Ishikawa (cell line): ENCODE measurements at regions not wholly inside any gene's neighbourhood (a gene's known extent, or its start where the extent isn't known, plus 50 kb on each side); places are given as distances from the start of the nearest gene placed in this dataset.

Experiments used
- CEBPB ChIP-seq: IDR thresholded peaks from 2 replicates; pipeline ENCODE4 v1.6.1; 2012
- CREB1 ChIP-seq: IDR thresholded peaks from 2 replicates; pipeline ENCODE4 v1.6.1; 2012; ENCODE audit warnings: low read depth
- EGR1 ChIP-seq: IDR thresholded peaks from 2 replicates; pipeline ENCODE4 v1.6.1; 2012
- EP300 ChIP-seq: IDR thresholded peaks from 2 replicates; pipeline ENCODE4 v1.6.1; 2012; ENCODE audit warnings: borderline replicate concordance
- FOXM1 ChIP-seq: IDR thresholded peaks from 2 replicates; pipeline ENCODE4 v1.6.1; 2012; ENCODE audit warnings: low read depth, borderline replicate concordance
- MAX ChIP-seq: IDR thresholded peaks from 2 replicates; pipeline ENCODE4 v1.6.1; 2012
- NFIC ChIP-seq: IDR thresholded peaks from 2 replicates; pipeline ENCODE4 v1.6.1; 2012
- RAD21 ChIP-seq: IDR thresholded peaks from 2 replicates; pipeline ENCODE4 v1.6.1; 2012; ENCODE audit warnings: low read depth
- TAF1 ChIP-seq: IDR thresholded peaks from 2 replicates; pipeline ENCODE4 v1.6.1; 2012; ENCODE audit warnings: low read depth, mild to moderate bottlenecking
- TCF12 ChIP-seq: IDR thresholded peaks from 2 replicates; pipeline ENCODE4 v1.6.1; 2012; ENCODE audit warnings: low read depth
- YY1 ChIP-seq: IDR thresholded peaks from 2 replicates; pipeline ENCODE4 v1.6.1; 2012; ENCODE audit warnings: low read depth
- ZBTB7A ChIP-seq: IDR thresholded peaks from 2 replicates; pipeline ENCODE4 v1.6.1; 2012; ENCODE audit warnings: low read depth
- TF ChIP-seq, protein P1 (sequence below): IDR thresholded peaks from 2 replicates; pipeline ENCODE4 v1.6.1; 2012
- TF ChIP-seq, protein P2 (sequence below): IDR thresholded peaks from 2 replicates; pipeline ENCODE4 v1.6.1; 2012; ENCODE audit warnings: low read depth, mild to moderate bottlenecking

DNA sequence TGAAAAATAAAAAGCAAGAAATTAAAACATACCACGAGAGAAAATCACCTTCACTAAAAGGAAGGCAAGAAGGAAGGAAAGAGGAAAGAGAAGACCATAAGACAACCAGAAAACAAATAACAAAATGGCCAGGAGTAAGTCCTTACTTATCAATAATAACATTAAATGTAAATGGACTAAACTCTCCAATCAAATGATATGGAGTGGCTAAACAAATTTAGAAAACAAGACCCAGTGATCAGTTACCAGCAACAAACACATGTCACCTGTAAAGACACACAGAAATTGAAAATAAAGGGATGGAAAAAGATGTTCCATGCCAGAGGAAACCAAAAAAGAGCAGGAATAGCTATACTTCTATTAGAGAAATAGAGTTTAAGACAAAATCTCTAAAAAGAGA lies 85.0 kb upstream of the SLC38A4 start:
- TF ChIP-seq, protein P1, sequence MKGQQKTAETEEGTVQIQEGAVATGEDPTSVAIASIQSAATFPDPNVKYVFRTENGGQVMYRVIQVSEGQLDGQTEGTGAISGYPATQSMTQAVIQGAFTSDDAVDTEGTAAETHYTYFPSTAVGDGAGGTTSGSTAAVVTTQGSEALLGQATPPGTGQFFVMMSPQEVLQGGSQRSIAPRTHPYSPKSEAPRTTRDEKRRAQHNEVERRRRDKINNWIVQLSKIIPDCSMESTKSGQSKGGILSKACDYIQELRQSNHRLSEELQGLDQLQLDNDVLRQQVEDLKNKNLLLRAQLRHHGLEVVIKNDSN, result no peak
- TF ChIP-seq EP300 (no peak), CREB1 (no peak), RAD21 (no peak), YY1 (no peak), MAX (no peak), NFIC (no peak), CEBPB (no peak), TCF12 (no peak), ZBTB7A (no peak), TAF1 (no peak), FOXM1 (no peak), EGR1 (no peak)
- TF ChIP-seq, protein P2, sequence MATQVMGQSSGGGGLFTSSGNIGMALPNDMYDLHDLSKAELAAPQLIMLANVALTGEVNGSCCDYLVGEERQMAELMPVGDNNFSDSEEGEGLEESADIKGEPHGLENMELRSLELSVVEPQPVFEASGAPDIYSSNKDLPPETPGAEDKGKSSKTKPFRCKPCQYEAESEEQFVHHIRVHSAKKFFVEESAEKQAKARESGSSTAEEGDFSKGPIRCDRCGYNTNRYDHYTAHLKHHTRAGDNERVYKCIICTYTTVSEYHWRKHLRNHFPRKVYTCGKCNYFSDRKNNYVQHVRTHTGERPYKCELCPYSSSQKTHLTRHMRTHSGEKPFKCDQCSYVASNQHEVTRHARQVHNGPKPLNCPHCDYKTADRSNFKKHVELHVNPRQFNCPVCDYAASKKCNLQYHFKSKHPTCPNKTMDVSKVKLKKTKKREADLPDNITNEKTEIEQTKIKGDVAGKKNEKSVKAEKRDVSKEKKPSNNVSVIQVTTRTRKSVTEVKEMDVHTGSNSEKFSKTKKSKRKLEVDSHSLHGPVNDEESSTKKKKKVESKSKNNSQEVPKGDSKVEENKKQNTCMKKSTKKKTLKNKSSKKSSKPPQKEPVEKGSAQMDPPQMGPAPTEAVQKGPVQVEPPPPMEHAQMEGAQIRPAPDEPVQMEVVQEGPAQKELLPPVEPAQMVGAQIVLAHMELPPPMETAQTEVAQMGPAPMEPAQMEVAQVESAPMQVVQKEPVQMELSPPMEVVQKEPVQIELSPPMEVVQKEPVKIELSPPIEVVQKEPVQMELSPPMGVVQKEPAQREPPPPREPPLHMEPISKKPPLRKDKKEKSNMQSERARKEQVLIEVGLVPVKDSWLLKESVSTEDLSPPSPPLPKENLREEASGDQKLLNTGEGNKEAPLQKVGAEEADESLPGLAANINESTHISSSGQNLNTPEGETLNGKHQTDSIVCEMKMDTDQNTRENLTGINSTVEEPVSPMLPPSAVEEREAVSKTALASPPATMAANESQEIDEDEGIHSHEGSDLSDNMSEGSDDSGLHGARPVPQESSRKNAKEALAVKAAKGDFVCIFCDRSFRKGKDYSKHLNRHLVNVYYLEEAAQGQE, result no peak
